Mammary epithelial cell (primary cell): ENCODE measurements at regions not wholly inside any gene's neighbourhood (a gene's known extent, or its start where the extent isn't known, plus 50 kb on each side); places are given as distances from the start of the nearest gene placed in this dataset.

ENCODE experiments used
- EZH2 ChIP-seq: IDR thresholded peaks from 2 replicates; pipeline ENCODE4 v1.6.1; 2012; ENCODE audit warnings: low read length, inconsistent platforms, borderline replicate concordance
- TF ChIP-seq, protein P1 (sequence below), 2 donors: IDR thresholded peaks in 1 of 2; conservative IDR thresholded peaks in 1 of 2; 2 replicates each; pipeline ENCODE4 v1.5.1; 2011 to 2012; ENCODE audit warnings: inconsistent platforms in 2 of 2, low read length in 2 of 2, mild to moderate bottlenecking in 2 of 2, control low read depth in 1 of 2, low read depth in 1 of 2; ENCODE audit not compliant: insufficient read depth in 1 of 2; ENCODE audit errors: extremely low read depth in 1 of 2

- TF ChIP-seq, protein P1, sequence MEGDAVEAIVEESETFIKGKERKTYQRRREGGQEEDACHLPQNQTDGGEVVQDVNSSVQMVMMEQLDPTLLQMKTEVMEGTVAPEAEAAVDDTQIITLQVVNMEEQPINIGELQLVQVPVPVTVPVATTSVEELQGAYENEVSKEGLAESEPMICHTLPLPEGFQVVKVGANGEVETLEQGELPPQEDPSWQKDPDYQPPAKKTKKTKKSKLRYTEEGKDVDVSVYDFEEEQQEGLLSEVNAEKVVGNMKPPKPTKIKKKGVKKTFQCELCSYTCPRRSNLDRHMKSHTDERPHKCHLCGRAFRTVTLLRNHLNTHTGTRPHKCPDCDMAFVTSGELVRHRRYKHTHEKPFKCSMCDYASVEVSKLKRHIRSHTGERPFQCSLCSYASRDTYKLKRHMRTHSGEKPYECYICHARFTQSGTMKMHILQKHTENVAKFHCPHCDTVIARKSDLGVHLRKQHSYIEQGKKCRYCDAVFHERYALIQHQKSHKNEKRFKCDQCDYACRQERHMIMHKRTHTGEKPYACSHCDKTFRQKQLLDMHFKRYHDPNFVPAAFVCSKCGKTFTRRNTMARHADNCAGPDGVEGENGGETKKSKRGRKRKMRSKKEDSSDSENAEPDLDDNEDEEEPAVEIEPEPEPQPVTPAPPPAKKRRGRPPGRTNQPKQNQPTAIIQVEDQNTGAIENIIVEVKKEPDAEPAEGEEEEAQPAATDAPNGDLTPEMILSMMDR (conservative IDR thresholded peaks at IDR 0.05 in 1 of 2, IDR thresholded peaks at IDR 0.05 in 1 of 2; ENCODE audit: extremely low read depth in 1 of 2, insufficient read depth in 1 of 2, low read depth in 1 of 2, low read length in 2 of 2), result no peak
- TF ChIP-seq EZH2, result no peak
These were observed 475.1 kb upstream of the CNTN5 start for GRCh38 chr11:98545544-98546175.
